Lower leg skin (tissue), 4 donors: ENCODE measurements at regions not wholly inside any gene's neighbourhood (a gene's known extent, or its start where the extent isn't known, plus 50 kb on each side); places are given as distances from the start of the nearest gene placed in this dataset.

Experiments used
- DNase-seq, 2 donors: peaks; one replicate each; pipeline ENCODE4 v3.0.0-alpha.2; 2019; ENCODE audit warnings: low spot score in 2 of 2
- H3K4me3 ChIP-seq: fragments of 200-600 bp; sonication (generic); 2 replicates; pipeline ENCODE4 v1.5.1; 2017; ENCODE audit warnings: mild to moderate bottlenecking, low read depth; ENCODE audit not compliant: poor library complexity, severe bottlenecking
- CTCF ChIP-seq, 3 donors: fragments of 450-650 bp; IDR thresholded peaks; one replicate each; pipeline ENCODE4 v1.5.1; 2016; ENCODE audit warnings: antibody characterized with exemption in 3 of 3, mild to moderate bottlenecking in 3 of 3, moderate library complexity in 2 of 3
- POLR2A ChIP-seq, 2 donors: fragments of 450-650 bp; IDR thresholded peaks; one replicate each; pipeline ENCODE4 v1.6.1; 2016 to 2017; ENCODE audit warnings: antibody characterized with exemption in 2 of 2, mild to moderate bottlenecking in 1 of 2, moderate library complexity in 1 of 2
- WGBS, 2 donors: methylation state at CpG; one replicate each; pipeline ENCODE4 v1.1.5; 2018; 5-methylcytosine and 5-hydroxymethylcytosine counted together
- intact Hi-C: fragments of 100-400 bp; cut with DNase I; formaldehyde crosslinking; loops from one replicate; pipeline ENCODE4 v1.15.0; 2023; ENCODE audit warnings: low total_unique reads

GRCh38 chr9:110125207-110125751 lies 82.7 kb downstream of the C9orf152 start:
- WGBS, 2 donors: 36 to 61% methylated on average over 15 to 16 of the region's 16 CpGs
- intact Hi-C loops: no loop called here
- TF ChIP-seq POLR2A (IDR thresholded peaks at IDR 0.05) (no peak), CTCF (IDR thresholded peaks at IDR 0.05) (no peak)
- no peak overlapping the region for H3K4me3 ChIP-seq
- peak; percentile 58 to 94 for DNase-seq

- WGBS, 2 donors: 75% methylated on average over 8 of the region's 8 CpGs
- no peak overlapping the region for H3K4me3 ChIP-seq
- TF ChIP-seq CTCF (IDR thresholded peaks at IDR 0.05): no peak
- no peak for DNase-seq
- intact Hi-C loops: no loop called here
Measured at GRCh38 chr9:110125763-110126351, 82.1 kb downstream of the C9orf152 start.

- H3K4me3 ChIP-seq: no peak overlapping the region
- intact Hi-C loops: no loop called here
- no peak for TF ChIP-seq CTCF (IDR thresholded peaks at IDR 0.05)
- TF ChIP-seq POLR2A (IDR thresholded peaks at IDR 0.05): no peak
Measured at GRCh38 chr9:110126499-110126941, 81.4 kb downstream of the C9orf152 start.

GRCh38 chr9:110126986-110127864 lies 80.7 kb downstream of the C9orf152 start:
- intact Hi-C loops: no loop called here
- WGBS, 2 donors: 41 to 47% methylated on average over 22 to 23 of the region's 23 CpGs

More at GRCh38 chr9:110126499-110126941, 81.4 kb downstream of the C9orf152 start:
- 60 to 64% methylated on average over 7 of the region's 7 CpGs for WGBS, 2 donors
- DNase-seq: no peak

More at GRCh38 chr9:110126986-110127864, 80.7 kb downstream of the C9orf152 start:
- no peak for DNase-seq
- no peak overlapping the region for H3K4me3 ChIP-seq
- no peak for TF ChIP-seq POLR2A (IDR thresholded peaks at IDR 0.05)
- no peak for TF ChIP-seq CTCF (IDR thresholded peaks at IDR 0.05)
